GM21717 (cell line): ENCODE measurements at regions not wholly inside any gene's neighbourhood (a gene's known extent, or its start where the extent isn't known, plus 50 kb on each side); places are given as distances from the start of the nearest gene placed in this dataset.

Experiments used
- ATAC-seq: cut with Tn5 transposase; IDR thresholded peaks from one replicate; pipeline ENCODE4 v1.9.1; 2021; ENCODE audit warnings: mild to moderate bottlenecking, moderate library complexity; ENCODE audit not compliant: unreplicated experiment

- ATAC-seq: no peak
Observed at GRCh38 chr2:45153121-45153520, 143.9 kb upstream of the SIX2 start.

GRCh38 chr2:45152691-45153090, 143.4 kb upstream of the SIX2 start:
- no peak for ATAC-seq

- ATAC-seq: no peak
Observed at GRCh38 chr2:45145073-45145899, 136.0 kb upstream of the SIX2 start.

- ATAC-seq: no peak
Observed at GRCh38 chr2:45141883-45142866, 132.9 kb upstream of the SIX2 start.

- no peak for ATAC-seq
Observed at GRCh38 chr2:45140675-45141074, 131.4 kb upstream of the SIX2 start.

- no peak for ATAC-seq
Observed at GRCh38 chr2:45138904-45139303, 129.7 kb upstream of the SIX2 start.

- ATAC-seq: no peak
Observed at GRCh38 chr2:45137966-45138695, 128.9 kb upstream of the SIX2 start.

GRCh38 chr2:45134726-45135125, 125.5 kb upstream of the SIX2 start:
- no peak for ATAC-seq

- ATAC-seq: no peak
Observed at GRCh38 chr2:45134014-45134413, 124.8 kb upstream of the SIX2 start.

- ATAC-seq: no peak
Observed at GRCh38 chr2:45132551-45132950, 123.3 kb upstream of the SIX2 start.

GRCh38 chr2:45131587-45131986, 122.3 kb upstream of the SIX2 start:
- no peak for ATAC-seq

- ATAC-seq: no peak
Observed at GRCh38 chr2:45130736-45131135, 121.5 kb upstream of the SIX2 start.

GRCh38 chr2:45128580-45128997, 119.3 kb upstream of the SIX2 start:
- ATAC-seq: no peak

GRCh38 chr2:45127891-45128290, 118.6 kb upstream of the SIX2 start:
- no peak for ATAC-seq

GRCh38 chr2:45127321-45127720, 118.1 kb upstream of the SIX2 start:
- ATAC-seq: no peak

GRCh38 chr2:45125232-45125631, 116.0 kb upstream of the SIX2 start:
- no peak for ATAC-seq

GRCh38 chr2:45124456-45124855, 115.2 kb upstream of the SIX2 start:
- ATAC-seq: no peak

GRCh38 chr2:45123521-45124191, 114.4 kb upstream of the SIX2 start:
- ATAC-seq: no peak

- no peak for ATAC-seq
Observed at GRCh38 chr2:45123065-45123464, 113.8 kb upstream of the SIX2 start.

- ATAC-seq: no peak
Observed at GRCh38 chr2:45121236-45121927, 112.1 kb upstream of the SIX2 start.
